DMS153 treated with DMSO at 0.1 percent for 48 hours (cell line): ENCODE measurements at regions not wholly inside any gene's neighbourhood (a gene's known extent, or its start where the extent isn't known, plus 50 kb on each side); places are given as distances from the start of the nearest gene placed in this dataset.
"Not testable (repeated sequence)": the region's sequence is repeated elsewhere in the genome, so short reads cannot be mapped to it uniquely, and the experiment has no call there.

Source experiments
- DNase-seq: peaks from one replicate; lab custom pipeline; 2025; ENCODE audit not compliant: unreplicated experiment; lab: John Stamatoyannopoulos, UW

DNA sequence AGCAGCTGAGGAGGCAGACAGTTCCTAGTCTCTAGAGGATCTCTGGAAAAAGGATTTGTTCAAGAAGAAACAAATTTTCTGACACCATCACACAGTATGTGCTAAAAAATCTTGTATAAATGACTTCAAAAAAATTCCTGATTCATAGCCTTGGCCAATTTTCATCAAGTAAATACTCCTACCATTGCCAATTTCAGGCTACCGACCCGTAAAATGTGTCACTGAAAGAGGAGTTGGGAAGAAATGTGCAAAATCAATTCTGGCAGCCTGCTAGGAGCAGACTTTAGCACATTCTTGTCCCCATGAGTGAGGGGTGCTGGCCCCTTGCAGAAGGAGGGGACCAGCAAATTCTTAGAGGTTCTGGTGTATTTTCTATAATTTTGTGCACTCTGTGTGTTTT lies 109.4 kb downstream of the TMEM30B start:
- no peak for DNase-seq

DNA sequence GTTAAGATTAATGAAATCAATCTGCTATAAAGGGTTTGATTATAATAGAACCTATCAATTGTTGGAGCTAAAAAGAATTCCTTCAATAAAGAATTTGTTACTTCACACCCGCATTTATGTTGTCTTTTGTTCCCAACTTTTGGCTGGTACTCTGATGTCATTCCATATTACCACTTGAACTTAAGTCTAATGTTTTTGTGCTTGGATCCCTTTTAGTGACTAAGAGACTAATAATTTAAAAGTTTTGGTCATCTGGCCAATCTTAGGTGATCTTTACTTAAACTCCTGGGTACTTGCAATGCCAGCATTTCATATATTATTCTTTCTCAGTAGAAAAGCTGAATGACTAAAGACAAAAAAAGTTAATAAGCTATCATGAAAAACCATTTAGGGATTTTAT lies 113.0 kb downstream of the TMEM30B start:
- no peak for DNase-seq

DNA sequence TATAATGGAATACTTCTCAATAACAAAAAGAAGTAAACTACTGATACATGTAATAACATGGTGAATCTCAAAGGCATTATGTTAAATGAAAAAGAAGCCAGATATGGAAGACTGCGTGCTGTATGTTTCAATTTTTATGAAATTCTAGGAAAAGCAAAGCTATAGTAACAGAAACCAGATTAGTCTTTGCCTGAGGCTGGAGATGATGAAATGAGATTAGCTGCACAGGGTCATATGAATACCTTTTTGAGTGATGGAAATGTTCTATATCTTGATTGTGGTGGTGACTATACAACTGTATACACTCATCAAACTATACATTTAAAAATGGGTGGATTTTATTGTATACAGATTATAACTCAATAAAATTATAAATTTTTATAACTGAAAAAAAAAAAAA lies 113.5 kb downstream of the TMEM30B start:
- no peak for DNase-seq

DNA sequence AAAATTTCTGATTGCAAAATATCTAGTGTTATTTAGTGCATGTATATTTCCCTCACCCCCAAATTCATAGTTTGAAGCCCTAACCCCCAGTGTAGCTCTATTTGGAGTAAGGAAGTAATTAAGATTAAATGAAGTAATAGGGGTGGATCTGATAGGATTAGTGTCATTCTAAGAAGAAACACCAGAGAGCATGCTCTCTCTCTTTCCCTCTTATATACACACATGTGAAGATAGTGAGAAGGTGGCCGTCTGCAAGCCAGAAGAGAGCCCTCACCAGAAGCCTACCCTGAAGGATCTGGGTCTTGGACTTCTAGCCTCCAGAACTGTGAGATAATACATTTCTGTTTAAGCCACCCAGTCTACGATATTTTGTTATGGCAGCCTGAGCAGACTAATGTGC lies 120.3 kb downstream of the TMEM30B start:
- no peak for DNase-seq

DNA sequence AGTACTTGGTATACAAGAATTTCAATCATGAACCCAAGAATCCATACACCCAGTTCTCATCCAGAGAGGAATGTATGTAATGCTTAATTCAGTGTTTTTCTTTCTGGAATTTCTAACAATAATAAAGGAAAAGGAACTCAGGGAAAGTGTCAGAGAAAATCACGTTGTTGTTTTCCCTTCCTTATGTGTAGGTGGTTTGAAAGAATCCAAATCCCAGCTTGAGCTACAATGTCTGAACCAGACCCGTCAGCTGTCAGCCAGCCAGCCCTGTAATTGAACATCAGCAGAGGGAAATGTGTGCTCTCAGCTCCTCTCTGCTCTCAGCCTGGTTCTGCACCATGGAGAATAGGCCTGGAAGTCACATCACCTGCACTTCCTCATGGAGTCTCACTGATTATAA lies 126.5 kb downstream of the TMEM30B start:
- DNase-seq, result no peak

DNA sequence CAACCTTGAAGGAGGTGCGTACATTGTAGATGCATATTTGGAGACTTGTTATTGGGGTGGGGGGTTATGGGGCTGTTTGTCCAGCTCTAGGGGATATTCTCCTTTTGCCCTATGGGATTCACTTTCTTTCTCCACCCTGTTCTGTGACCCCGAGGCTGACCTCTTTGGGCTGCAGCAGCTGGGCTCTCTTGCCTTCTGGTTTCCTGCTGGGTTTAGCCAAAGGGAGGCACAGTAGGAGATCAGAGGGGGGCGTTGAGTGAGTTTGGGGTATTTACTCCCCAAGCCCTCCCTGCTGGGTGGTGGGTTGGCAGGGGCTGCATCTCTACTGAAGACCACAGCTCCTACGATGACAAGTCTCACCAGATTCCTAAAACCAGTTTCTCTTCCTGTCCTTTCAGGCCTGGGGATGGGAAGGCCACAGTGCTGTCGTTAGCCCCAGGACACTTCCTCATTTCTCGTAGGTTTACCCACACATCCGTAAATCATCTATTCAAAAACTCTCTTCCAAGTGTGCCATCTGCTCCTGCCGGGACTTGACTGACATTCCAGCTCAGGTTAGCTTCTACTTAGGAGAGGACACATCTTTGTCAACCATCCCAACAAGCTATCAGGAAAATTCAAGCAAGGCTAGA lies 127.1 kb downstream of the TMEM30B start:
- no peak for DNase-seq

DNA sequence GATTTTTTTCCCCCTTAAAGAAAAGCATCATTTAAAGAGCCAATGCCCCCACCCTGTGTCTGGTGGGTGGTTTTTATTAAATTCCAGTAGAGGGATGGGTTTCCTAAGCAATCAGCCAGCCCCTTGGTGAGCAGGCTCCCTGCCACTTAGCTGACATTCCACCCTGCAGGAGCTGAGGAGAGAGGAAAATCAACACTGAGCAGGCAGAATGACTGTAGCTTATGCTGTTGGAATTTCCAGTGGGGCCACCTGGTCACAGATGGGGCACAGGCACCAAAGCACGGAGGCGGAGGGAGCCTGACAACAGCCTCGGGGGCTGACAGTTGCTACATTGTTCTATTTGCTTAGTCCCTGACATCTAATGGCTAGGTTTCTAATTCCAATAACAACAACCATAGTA lies 127.7 kb downstream of the TMEM30B start:
- DNase-seq, result no peak

DNA sequence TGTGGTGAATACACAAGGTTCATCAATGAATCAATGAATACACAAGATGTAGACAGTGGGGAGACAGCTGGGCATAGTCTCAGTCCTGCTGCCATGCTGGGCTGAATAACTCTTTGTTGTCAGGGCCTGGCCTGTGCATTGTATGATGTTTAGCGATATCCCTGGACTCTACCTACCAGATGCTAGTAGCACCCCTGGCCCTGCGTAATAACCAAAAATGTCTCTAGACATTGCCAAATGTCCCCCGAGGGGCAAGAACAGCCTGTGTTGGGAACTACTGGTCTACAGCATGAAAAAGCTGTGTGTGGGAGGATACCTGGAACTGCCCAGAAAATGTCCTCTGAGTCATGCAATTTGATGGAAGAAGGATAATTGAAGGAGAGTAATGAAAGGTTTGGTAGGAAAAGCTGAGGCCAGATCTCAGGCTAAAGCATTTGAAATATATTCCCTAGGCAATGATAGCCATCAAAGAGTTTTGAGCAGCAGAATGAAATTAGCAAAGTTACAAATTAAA lies 128.2 kb downstream of the TMEM30B start:
- DNase-seq, result no peak

DNA sequence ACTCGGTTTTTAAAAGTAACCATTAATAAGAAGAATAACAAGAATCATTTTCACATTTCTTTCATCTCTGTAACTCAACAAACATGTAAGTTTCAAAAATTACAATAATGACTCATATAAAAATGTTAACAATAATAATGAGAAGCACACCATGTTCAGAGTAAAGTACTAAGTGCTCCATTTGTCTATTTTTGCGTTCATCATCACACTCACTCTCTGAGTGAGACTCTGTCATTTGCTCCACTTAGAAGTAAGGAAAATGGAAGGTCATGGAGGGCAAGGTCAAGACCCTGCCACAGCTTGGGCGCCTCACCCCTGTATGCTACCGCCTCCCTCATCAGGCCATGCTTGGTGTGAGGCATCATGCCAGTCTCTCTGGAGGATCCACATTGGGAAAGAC lies 129.9 kb downstream of the TMEM30B start:
- DNase-seq, result no peak

DNA sequence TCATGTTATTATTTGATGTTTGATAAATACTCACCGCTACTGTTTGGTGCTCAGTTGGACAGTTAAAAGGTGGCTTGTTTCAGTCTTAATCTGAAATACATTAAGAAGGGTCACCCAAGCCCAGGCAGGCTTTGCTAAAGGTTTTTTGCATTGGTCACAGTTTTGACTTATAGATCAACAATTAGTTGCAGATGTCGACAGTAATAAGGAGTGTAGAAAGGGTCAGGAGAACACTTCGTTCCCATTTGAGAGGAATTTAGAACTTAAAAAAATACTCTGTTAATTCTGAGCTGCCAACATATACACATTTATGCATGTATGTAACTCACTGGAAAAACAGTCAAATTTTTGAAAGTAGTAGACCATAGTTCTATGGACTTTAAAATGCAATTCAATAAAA lies 130.3 kb downstream of the TMEM30B start:
- DNase-seq, result no peak

DNA sequence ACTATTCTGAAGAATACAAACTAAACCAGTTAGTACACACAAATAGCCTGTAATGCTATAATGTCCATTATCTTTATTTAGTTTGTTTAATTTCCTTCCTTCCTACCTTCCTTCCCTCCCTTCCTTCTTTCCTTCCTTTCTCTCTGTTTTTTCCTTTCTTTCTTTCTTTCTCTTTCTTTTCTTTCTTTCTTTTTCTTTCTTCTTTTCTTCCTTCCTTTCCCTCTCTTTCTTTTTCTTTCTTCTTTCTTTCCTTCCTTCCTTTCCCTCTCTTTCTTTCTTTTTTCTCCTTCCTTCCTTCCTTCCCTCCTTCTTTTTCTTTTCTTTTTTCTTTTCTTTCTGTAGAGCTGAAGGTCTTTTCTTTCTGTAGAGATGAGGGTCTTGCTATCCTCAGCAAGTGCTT lies 131.2 kb downstream of the TMEM30B start:
- no peak for DNase-seq

DNA sequence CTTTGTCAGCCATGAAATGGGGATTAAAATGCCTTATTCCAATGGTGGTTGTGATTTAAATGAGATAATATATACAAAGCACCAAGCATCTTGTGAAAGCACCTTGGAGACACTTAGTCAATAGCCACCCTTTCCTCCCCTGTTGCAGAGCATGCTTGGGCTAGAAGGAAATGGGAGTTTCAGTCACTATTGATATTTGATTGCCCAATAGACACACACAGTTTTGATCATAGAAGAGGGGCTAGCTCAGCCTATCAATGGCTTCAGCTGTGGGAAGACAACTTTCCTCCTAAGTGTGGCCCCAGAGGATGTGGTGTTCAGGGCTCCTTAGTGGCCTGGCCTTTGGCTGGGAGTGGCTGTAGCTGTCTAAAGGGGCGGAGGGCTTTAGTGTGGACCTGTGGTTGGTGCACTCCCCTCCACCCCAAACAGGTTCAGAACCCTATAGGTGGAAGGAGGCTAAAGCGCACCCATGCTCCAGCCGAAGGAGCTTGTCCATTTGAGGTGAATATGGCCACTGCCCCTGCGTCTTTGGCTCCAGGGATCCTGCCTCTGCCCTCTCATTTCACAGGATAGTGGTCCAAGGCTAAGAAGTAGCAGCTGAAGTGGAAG lies 132.3 kb downstream of the TMEM30B start:
- no peak for DNase-seq

DNA sequence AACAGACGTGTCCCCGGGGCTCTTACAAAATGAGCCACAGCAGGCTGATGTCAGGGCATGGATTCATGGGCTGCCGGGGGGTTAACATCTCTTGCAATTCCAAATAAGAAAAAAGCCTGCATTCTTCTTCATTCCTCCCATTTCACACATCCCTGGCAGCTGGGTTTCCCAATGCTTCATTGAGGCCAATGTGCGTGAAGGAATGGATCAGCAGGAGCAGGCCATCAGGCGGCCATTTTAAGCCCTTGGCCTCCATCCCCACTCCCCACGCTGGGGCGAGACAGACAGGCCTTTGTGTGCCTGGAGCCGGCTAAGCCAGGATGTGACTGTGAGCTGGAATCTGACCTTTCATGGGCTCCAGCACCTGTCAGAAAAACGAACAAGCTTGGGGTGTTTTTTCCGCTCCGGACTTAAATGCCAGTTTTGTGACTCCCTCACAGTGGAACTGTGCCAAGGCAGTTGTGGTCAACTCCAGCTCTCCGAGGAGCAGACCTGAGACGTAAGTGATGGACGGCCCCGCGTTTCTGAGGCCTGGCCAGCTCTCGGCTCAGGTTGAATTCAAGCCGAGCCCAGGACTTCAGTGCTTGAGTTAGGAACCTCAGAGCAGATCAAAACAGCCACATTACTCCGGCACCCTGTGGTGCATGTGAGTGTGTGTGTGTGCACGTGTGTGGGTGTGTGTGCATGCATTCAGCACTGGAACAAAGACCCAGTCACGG lies 133.1 kb downstream of the TMEM30B start:
- DNase-seq, result no peak

DNA sequence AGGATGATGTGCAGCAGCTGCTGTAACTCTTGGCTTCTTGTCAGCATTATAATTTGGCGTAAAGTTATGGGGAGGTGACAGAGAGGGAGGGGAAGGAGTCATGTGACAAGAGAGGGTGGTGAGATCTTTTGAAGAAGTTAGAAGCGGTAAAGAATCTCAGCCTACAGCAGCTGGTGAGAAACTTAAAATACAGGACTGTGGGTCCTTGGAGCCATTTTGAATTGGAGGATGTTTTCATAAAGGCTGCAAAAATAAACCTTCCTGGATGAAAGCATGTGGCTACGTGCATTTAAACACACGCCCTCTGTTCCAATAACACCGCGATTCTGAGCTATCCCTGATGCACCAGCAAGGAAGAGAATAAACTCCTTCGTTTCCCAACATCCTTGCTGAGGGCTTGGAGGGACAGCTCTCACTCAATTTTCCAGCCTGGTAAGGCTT lies 133.7 kb downstream of the TMEM30B start:
- DNase-seq, result no peak

DNA sequence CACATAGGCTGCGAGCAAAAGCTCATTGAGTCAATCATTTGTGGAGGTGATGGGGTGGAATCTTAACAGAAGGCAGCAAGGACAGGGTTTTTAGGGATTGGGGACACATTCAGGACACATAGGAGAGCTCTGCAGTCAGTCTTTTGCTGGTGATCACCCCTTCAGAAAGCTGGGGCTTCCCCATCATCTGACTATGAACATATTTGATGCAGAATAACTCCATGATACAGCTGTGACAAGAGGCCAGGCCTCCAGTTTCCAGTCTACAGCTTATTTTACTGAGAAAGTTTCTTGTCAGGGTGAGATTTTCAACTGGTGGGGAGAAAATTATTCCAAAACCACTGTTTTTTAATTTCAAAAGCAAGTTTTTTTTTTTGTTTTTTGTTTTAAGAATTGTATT lies 134.2 kb downstream of the TMEM30B start:
- DNase-seq, result no peak

DNA sequence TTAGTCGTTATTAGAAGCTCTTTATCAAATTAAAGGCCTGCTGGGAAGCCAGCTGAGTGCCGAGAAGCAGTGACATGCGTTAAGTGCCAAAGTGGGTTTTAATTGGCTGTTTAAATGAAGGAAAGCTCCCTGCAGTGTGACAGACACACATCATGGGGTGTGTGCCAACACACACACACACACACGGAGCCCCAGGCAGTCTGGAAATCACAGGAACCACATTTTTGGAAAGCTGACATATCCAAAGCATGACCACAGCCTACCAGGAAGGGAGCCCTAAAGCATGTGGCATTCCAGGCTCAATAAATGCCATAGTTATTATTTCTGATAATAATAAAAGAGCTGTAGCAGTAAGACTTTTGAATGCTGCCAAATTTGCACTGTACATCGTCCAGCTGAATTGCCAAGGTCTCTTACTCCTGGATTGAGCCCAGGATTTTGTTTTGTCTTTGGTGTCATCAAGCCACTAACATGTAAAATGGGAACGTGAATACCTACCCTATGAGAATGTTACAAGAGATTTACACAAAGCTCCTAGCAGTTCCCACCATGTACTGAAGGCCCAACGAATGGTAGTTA lies 135.1 kb downstream of the TMEM30B start:
- DNase-seq, result no peak

DNA sequence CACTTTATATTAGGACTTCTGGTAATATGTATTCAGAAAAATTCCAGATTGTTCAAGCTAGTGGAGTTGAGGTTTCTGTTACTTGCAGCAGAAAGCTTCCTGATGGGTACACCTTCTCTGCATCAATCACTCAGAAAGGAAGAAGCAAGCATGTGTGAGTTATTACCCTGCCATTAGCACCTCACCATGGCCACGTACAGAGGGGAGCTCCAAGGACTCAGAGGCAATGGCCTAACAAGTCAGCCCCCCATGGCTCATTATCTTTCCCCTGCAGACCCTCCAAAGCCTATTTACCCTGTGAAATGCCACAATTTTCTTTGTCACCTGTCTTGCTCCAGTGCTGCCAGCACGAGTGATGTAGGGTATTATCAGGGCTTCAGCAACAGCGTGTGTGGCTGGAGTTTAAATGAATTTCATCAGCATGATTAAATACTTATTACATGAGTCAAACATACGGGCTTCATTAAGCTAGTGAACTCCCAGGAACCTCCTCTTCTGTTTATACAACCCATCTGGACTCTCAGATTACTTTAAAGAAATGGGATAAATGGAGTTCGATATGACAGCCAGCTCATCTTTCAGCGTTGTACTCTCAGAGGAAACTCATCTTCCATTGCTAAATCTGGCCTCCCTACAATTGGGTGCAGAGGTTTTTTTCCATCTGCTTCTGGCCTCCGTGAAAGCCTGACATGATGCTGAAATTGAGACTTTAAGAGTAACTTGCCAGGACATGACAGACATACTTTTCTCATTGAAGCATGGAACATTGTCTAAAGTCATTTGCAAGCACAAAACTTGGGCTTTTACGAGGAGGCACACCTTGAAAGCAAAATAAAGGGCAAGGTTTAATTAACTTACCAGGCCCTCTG lies 135.9 kb downstream of the TMEM30B start:
- DNase-seq, result no peak

DNA sequence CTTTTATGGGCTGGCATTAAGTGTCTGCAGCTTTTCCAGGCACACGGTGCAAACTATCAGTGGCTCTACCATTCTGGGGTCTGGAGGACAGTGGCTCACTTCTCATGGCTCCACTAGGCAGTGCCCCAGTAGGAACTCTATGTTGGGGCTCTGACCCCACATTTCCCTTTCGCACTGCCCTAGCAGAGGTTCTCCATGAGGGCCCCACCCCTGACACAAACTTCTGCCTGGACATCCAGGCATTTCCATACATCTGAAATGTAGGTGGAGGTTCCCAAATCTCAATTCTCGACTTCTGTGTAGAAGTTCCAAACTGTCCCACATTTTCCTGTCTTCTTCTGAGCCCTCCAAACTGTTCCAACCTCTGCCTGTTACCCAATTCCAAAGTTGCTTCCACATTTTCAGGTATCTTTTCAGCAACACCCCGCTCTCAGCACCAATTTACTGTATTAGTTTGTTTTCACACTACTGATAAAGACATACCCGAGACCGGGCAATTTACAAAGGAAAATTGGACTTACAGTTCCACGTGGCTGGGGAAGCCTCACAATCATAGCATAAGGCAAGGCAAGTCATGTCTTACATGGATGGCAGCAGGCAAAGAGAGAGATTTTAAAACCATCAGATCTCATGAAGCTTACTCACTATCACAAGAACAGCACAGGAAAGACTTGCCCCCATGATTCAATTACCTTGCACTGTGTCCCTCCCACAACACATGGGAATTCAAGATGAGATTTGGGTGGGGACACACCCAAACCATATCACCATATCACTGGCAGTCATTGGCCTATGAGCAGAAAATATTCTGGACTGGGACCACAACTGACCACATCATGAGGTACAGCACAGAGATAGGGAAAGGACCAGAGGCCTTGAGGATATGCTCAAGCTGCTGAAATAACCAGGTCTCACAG lies 136.8 kb downstream of the TMEM30B start:
- DNase-seq, result not testable (repeated sequence)

DNA sequence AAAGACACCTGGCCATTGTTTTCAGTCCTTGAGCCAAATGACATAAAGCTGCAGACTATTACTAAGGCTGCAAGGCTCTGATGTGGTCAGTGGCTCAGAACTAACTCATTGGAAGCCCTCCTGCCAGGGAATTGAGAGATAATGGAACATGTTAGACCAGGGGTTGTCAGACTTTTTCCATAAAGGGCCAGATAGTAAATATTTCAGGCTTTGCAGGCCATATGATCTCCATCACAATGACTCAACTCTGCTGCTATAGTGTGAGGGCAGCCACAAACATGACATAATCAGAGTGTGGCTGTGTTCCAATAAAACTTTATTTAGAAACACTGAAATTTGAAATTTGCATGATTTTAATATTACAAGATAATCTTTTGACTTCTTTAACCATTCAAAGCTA lies 140.3 kb downstream of the TMEM30B start:
- DNase-seq, result no peak

DNA sequence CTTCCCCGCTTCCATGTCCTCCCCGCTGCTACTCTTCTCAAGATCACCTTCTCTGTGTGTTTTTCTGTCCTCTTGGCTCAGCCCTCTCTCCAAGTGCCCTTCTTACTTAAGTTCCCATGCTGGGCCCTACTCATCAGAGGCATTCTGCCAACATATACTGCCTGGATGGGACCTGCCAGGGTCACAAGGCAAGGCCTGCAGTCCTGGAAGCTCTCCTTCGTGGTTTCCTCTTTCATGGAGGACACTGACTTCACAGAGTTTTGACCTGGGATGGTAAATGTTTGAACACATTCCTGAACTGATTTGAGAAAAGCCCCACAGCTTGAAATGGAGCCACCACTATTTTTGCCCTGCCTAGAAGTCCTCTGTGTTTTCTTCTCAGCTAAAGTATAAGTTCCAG lies 140.9 kb downstream of the TMEM30B start:
- no peak for DNase-seq
